Stomach (tissue), 4 donors: ENCODE measurements at regions not wholly inside any gene's neighbourhood (a gene's known extent, or its start where the extent isn't known, plus 50 kb on each side); places are given as distances from the start of the nearest gene placed in this dataset.

Experiments
- EP300 ChIP-seq: sonication (generic); formaldehyde crosslinking; IDR thresholded peaks from one replicate; pipeline ENCODE4 v1.6.1; 2017; ENCODE audit warnings: antibody characterized with exemption
- POLR2A ChIP-seq, 4 donors: fragments of 450-650 bp; IDR thresholded peaks; one replicate each; pipeline ENCODE4 v1.6.1; 2016; ENCODE audit warnings: antibody characterized with exemption in 4 of 4, control low read depth in 2 of 4, mild to moderate bottlenecking in 1 of 4, moderate library complexity in 1 of 4
- POLR2AphosphoS5 ChIP-seq, 3 donors: sonication (generic); formaldehyde crosslinking; IDR thresholded peaks; one replicate each; pipeline ENCODE4 v1.6.1; 2016; ENCODE audit warnings: antibody characterized with exemption in 3 of 3
- TF ChIP-seq, protein P1 (sequence below), 7 experiments: fragments of 450-650 bp in 4 of 7; fragments of 200-600 bp in 3 of 7; sonication (generic) in 3 of 7; IDR thresholded peaks; one replicate each; pipeline ENCODE4 v1.5.1; 2016 to 2019; ENCODE audit warnings: antibody characterized with exemption in 7 of 7, control low read depth in 2 of 7, mild to moderate bottlenecking in 1 of 7

- TF ChIP-seq, protein P1, sequence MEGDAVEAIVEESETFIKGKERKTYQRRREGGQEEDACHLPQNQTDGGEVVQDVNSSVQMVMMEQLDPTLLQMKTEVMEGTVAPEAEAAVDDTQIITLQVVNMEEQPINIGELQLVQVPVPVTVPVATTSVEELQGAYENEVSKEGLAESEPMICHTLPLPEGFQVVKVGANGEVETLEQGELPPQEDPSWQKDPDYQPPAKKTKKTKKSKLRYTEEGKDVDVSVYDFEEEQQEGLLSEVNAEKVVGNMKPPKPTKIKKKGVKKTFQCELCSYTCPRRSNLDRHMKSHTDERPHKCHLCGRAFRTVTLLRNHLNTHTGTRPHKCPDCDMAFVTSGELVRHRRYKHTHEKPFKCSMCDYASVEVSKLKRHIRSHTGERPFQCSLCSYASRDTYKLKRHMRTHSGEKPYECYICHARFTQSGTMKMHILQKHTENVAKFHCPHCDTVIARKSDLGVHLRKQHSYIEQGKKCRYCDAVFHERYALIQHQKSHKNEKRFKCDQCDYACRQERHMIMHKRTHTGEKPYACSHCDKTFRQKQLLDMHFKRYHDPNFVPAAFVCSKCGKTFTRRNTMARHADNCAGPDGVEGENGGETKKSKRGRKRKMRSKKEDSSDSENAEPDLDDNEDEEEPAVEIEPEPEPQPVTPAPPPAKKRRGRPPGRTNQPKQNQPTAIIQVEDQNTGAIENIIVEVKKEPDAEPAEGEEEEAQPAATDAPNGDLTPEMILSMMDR (IDR thresholded peaks at IDR 0.05), result no peak
- TF ChIP-seq POLR2A (IDR thresholded peaks at IDR 0.05) (no peak), EP300 (no peak), POLR2AphosphoS5 (IDR thresholded peaks at IDR 0.05) (no peak)
Measured at GRCh38 chr1:191609305-191609704, 549.0 kb upstream of the RGS18 start.
